Activated CD8-positive, alpha-beta T cell treated with anti-CD3 and anti-CD28 coated beads, Interleukin-2, amount 10 ng/mL, durations not matched to agents 7 days and 5 days (primary cell): ENCODE measurements at regions not wholly inside any gene's neighbourhood (a gene's known extent, or its start where the extent isn't known, plus 50 kb on each side); places are given as distances from the start of the nearest gene placed in this dataset.

Experiments
- ATAC-seq: fragments of 150-1000 bp; cut with Tn5 transposase; one replicate; pipeline ENCODE4 v1.10.0; 2021; ENCODE audit warnings: moderate library complexity
- CTCF ChIA-PET: fragments of 350-600 bp; sonication (Branson Sonifier 250); formaldehyde crosslinking; loops from one replicate; lab custom pipeline; 2021; ENCODE audit warnings: antibody characterized with exemption; lab: Charles Lee
- POLR2A ChIA-PET: fragments of 350-600 bp; sonication (Branson Sonifier 250); formaldehyde crosslinking; loops from one replicate; lab custom pipeline; 2021; ENCODE audit warnings: antibody characterized with exemption; lab: Charles Lee
- DNase-seq: peaks from one replicate; pipeline ENCODE4 v3.0.0-alpha.2; 2020
- H3K27ac Mint-ChIP-seq: one replicate; pipeline ENCODE4 v1.8.0; 2021; ENCODE audit warnings: mild to moderate bottlenecking, mixed read lengths
- H3K27me3 Mint-ChIP-seq: one replicate; pipeline ENCODE4 v1.8.0; 2021; ENCODE audit warnings: low read depth, mixed read lengths
- H3K36me3 Mint-ChIP-seq: one replicate; pipeline ENCODE4 v1.8.0; 2021; ENCODE audit warnings: low read depth, mixed read lengths
- H3K4me1 Mint-ChIP-seq: one replicate; pipeline ENCODE4 v1.8.0; 2021; ENCODE audit warnings: low read depth, mixed read lengths
- H3K4me3 Mint-ChIP-seq: one replicate; pipeline ENCODE4 v1.8.0; 2021; ENCODE audit warnings: mild to moderate bottlenecking, mixed read lengths
- H3K9me3 Mint-ChIP-seq: one replicate; pipeline ENCODE4 v1.8.0; 2022; ENCODE audit warnings: mixed read lengths; ENCODE audit not compliant: insufficient read depth

DNA sequence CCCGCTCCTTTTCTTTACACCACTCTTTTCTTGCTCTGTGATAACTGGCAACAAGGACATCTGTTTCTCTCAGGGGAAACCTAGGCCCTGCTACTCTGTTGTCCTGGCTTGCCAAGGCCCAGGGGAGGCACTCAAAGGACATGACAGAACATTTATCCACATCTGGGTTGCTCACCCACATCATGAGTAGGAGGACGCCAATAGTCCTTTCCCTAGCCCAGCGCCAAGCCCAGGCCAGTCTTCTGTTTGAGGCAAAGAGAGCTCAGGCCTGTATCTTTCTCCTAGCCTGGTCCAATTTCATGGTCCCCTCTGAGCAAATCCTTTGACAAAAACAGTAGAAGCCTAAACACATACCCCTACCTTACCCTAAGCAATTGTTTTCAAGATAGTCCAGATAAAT, 366.8 kb upstream of the SGCD start:
- ChIA-PET CTCF (no interaction called here), POLR2A (no interaction called here)
- Mint-ChIP-seq H3K36me3 (no peaks in the 10 kb centered on the region), H3K27ac (no peak overlapping the region), H3K27me3 (no peaks in the 10 kb centered on the region), H3K4me3 (no peak overlapping the region), H3K4me1 (no peaks in the 10 kb centered on the region), H3K9me3 (peaks cover 3% of the 10 kb centered on the region)
- ATAC-seq (no peak), DNase-seq (no peak)

DNA sequence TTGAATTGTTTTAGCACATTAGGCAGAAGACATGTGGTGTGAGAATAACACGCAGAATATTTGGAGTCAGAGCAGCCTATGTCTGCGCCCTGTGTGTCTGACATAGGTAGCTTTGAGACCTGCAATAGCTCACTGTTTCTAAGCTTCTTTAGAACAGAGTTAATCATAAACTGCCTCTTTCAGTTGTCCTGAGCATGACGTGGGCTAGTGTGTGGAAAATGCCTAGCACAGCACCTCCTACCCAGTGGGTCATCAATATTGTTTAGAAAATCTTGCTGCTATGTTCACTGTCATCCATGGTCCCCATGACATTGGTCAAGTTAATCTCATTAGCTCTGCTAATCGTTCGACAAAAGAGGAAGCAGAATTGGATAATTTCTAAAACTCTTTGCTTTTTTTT, 357.4 kb upstream of the SGCD start:
- DNase-seq, result no peak
- Mint-ChIP-seq H3K4me3 (no peak overlapping the region), H3K27me3 (peaks cover 3% of the 10 kb centered on the region), H3K36me3 (no peaks in the 10 kb centered on the region), H3K4me1 (no peaks in the 10 kb centered on the region), H3K27ac (no peak overlapping the region), H3K9me3 (no peaks in the 10 kb centered on the region)
- ATAC-seq, result no peak
- POLR2A ChIA-PET, result no interaction called here
- CTCF ChIA-PET, result no interaction called here

DNA sequence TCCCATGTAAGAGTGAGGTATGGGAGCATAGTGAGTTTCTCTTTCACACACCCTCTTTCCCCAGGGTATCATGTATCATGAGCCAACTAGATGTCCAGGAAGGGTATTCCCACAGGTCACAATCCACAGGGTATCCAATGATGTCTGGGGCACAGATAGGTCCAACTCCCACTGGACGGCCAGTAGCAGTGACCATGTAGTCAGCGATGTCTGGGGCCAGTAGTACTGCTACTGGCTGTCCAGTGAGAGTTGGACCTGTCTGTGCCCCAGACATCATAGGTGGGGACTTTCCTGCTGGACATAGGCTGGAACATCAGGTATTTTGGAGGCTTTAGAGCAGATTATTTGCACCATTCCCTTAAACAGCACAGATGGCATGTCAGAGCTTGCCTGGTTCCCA, 352.6 kb upstream of the SGCD start:
- Mint-ChIP-seq H3K9me3 (no peaks in the 10 kb centered on the region), H3K27ac (no peak overlapping the region), H3K36me3 (no peaks in the 10 kb centered on the region), H3K4me1 (no peaks in the 10 kb centered on the region), H3K4me3 (no peak overlapping the region), H3K27me3 (peaks cover 3% of the 10 kb centered on the region)
- no peak for DNase-seq
- ChIA-PET POLR2A (no interaction called here), CTCF (no interaction called here)
- ATAC-seq, result no peak

DNA sequence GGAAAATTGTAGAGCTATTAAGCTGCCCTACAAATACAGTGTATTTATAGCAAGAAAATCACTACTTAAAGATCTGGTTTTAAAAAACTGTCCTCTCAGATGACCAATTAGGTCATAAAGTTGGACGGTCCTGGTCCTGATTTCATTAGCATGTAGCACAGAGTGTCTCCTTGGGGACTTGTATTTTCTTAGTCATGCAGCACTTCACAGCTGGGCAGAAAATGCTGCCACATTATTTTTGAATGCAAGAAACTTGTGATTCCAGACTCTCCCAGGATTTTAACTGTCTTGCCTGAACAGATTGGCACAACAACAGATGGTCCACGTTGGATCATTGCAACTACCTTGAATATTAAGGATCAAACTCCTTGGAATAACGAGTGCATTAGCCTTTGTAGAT, 348.1 kb upstream of the SGCD start:
- ChIA-PET POLR2A (no interaction called here), CTCF (no interaction called here)
- Mint-ChIP-seq H3K36me3 (no peaks in the 10 kb centered on the region), H3K27me3 (no peaks in the 10 kb centered on the region), H3K27ac (no peak overlapping the region), H3K4me1 (no peaks in the 10 kb centered on the region), H3K4me3 (no peak overlapping the region), H3K9me3 (no peaks in the 10 kb centered on the region)
- ATAC-seq (no peak), DNase-seq (no peak)

DNA sequence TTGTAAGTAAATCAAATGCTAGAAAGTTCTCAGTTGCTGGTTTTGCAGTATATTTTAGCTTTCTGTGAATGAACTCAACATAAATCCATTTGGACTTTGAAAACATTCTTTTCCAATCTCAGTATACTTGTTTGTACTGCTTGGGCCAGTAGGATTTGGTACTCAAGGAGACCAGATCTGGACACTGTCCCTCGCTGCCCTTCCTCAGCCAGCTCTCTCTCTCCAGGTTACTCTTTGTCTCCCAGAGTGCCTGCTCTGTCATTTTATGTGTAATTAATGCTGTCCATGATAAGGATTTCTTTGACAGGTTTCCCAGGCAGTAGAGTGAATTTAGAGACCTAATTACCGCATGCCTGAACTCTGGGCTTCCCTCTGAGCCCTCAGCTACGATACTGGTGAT, 344.6 kb upstream of the SGCD start:
- no peaks in the 10 kb centered on the region for H3K4me1 Mint-ChIP-seq
- ChIA-PET CTCF (no interaction called here), POLR2A (no interaction called here)
- H3K27me3 Mint-ChIP-seq, result no peaks in the 10 kb centered on the region
- H3K4me3 Mint-ChIP-seq, result no peak overlapping the region
- H3K9me3 Mint-ChIP-seq, result no peaks in the 10 kb centered on the region
- no peak for DNase-seq
- ATAC-seq, result no peak
- H3K27ac Mint-ChIP-seq, result no peak overlapping the region
- H3K36me3 Mint-ChIP-seq, result no peaks in the 10 kb centered on the region

DNA sequence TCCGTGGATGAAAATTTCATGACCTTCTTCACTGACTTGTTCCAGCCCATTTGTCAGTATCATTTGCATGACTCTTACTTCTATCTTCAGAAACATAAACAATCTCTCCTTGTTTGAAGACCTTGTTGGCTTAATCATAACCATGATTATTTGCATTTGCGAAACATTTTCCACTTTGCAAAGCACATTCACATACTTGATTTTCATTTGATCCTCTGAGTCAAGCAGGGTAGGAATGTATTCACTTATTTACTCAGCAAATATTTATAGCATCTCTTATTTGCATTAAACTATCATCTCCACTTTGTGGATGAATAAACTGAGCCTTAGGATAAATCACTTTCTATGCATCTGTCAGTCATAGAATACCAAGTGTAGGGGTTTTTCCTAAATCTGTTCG, 343.0 kb upstream of the SGCD start:
- CTCF ChIA-PET, result no interaction called here
- Mint-ChIP-seq H3K27ac (no peak overlapping the region), H3K9me3 (no peaks in the 10 kb centered on the region), H3K4me3 (no peak overlapping the region), H3K4me1 (no peaks in the 10 kb centered on the region), H3K36me3 (no peaks in the 10 kb centered on the region), H3K27me3 (no peaks in the 10 kb centered on the region)
- DNase-seq, result no peak
- no peak for ATAC-seq
- POLR2A ChIA-PET, result no interaction called here

DNA sequence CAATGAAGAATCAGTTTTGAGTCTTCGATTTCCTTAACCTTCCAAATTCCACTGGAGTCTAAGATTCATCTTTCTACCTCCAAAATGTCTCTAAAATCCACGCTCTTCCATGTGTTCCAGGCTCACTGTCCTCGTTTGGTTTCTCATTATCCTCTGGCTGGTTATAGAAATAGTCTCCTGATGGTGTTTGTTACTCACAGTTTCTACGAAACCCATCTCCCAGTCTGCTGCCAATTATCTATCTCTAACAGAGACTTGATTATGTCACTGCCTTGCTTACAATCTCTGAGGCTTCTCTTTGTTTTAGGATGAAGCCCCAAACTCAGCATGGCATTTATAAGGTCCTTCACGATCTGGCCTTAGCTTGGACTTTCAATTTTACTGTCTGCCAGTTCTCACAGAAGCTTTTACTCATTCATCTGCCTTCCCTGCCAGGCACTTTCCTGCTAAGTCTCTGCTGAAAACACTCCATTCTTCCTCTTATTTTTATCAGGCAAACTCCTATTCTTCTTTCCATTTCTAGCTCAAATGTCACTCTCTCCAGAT, 339.6 kb upstream of the SGCD start:
- Mint-ChIP-seq H3K27ac (no peak overlapping the region), H3K9me3 (no peaks in the 10 kb centered on the region), H3K27me3 (peaks cover 2% of the 10 kb centered on the region), H3K4me1 (no peaks in the 10 kb centered on the region), H3K4me3 (no peak overlapping the region), H3K36me3 (no peaks in the 10 kb centered on the region)
- no peak for ATAC-seq
- CTCF ChIA-PET, result no interaction called here
- POLR2A ChIA-PET, result no interaction called here
- no peak for DNase-seq

DNA sequence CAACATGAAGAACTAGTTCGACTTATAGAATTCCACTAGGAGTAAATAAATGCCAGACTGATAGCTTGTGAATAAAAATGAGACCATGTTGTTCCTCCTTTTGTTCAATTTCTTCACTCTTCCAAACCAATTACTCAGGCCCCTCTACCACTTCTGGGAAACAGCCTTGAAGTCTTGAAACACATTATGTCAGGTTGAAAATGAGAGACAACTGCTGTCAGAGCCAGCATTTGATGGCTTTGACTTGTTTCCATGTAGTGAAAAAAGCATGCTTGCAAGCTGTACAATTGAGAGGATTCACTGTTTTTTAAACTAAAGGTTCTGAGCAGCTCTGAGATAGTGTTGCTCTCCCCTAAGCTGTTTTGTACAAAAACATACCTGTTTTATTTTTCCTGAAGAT, 337.1 kb upstream of the SGCD start:
- Mint-ChIP-seq H3K27ac (no peak overlapping the region), H3K36me3 (no peaks in the 10 kb centered on the region), H3K9me3 (no peaks in the 10 kb centered on the region), H3K27me3 (peaks cover 2% of the 10 kb centered on the region), H3K4me3 (no peak overlapping the region), H3K4me1 (no peaks in the 10 kb centered on the region)
- ChIA-PET CTCF (no interaction called here), POLR2A (no interaction called here)
- DNase-seq (no peak), ATAC-seq (no peak)

DNA sequence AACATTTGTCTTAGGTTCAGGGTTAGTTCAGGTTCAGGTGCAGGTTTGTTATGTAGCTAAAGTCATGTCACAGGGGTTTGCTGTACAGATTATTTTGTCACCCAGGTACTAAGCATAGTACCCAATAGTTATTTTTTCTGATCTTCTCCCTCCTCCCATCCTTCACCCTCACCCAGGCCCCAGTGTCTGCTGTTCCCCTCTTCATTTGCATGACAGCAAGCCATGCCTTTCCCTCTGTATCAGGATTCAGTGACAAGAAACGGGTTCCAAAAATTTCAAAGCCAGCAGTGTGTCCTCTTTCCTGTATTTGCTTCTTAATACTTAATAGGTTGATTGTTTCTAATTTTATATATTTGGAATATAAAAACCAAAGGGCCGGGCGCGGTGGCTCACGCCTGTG, 330.8 kb upstream of the SGCD start:
- ATAC-seq, result no peak
- Mint-ChIP-seq H3K4me1 (no peaks in the 10 kb centered on the region), H3K27ac (no peak overlapping the region), H3K36me3 (no peaks in the 10 kb centered on the region), H3K9me3 (no peaks in the 10 kb centered on the region), H3K4me3 (no peak overlapping the region), H3K27me3 (peaks cover 2% of the 10 kb centered on the region)
- CTCF ChIA-PET, result no interaction called here
- no peak for DNase-seq
- POLR2A ChIA-PET, result no interaction called here

DNA sequence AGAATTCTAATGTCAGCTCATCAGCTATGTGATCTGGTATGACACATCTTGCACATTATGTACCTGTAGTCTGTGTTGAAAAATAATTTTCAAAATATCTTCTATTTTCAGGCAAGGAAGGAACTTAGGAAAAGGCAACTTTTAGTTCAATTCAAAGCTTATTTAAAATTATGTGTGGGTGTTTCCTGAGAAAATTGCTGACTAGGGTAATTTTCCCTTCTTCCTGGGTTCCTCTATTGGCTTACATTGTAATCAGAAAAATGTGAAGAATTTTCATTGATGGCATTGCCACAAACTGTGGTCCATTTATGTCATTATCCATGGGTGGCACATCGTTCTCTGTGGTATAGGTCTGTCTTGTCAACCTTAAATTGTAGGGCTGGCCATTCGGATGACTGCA, 328.7 kb upstream of the SGCD start:
- Mint-ChIP-seq H3K36me3 (no peaks in the 10 kb centered on the region), H3K27me3 (no peaks in the 10 kb centered on the region), H3K4me3 (no peak overlapping the region), H3K4me1 (no peaks in the 10 kb centered on the region), H3K9me3 (no peaks in the 10 kb centered on the region), H3K27ac (no peak overlapping the region)
- DNase-seq (no peak), ATAC-seq (no peak)
- CTCF ChIA-PET, result no interaction called here
- POLR2A ChIA-PET, result no interaction called here

DNA sequence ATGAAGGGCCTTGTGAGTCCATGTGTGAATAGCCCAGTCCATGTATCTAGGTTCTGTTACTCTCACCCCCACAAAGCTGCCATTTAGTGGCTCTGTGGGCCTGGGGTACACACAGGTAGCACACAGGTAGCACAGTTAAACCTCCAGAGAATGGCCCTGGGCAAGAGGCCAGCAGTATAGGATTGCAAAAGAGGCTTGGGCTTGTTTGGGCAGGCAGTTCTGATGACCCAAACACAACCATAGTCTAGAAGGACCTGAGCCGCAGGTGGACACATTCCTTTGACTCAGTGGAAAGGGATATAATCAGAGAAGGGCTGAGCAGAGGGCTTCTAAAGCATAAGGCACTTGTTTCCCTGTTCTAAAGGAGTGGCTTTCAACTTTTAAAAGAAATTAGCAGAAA, 326.8 kb upstream of the SGCD start:
- H3K36me3 Mint-ChIP-seq, result no peaks in the 10 kb centered on the region
- no peak overlapping the region for H3K27ac Mint-ChIP-seq
- no peak for ATAC-seq
- H3K4me1 Mint-ChIP-seq, result no peaks in the 10 kb centered on the region
- no peak for DNase-seq
- H3K27me3 Mint-ChIP-seq, result no peaks in the 10 kb centered on the region
- CTCF ChIA-PET, result no interaction called here
- POLR2A ChIA-PET, result interaction anchor here (0.6 kb wide), 1 partner anchor 159 kb away, joined by 3 read pairs; no protein-coding TSS in a partner anchor
- H3K9me3 Mint-ChIP-seq, result no peaks in the 10 kb centered on the region
- H3K4me3 Mint-ChIP-seq, result no peak overlapping the region

DNA sequence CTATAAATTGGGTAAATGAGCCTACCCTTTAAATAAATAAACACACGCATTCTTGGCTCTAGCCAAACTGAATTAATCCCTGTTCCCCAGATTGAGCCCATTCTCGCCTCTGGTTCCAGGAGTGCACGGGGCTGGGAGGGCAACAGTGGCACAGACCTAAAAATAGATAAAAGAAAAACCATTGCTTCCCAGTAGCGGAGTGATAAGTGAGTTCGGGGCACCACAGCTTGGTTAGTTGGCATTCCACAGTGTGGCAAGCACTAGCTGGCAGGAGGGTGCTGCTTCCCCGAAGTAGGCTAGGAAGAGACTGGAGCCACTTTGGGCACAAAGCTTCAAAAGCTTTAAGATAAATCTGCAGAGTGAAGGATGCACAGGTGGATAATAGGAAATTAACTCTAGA, 322.2 kb upstream of the SGCD start:
- no peak for DNase-seq
- no peaks in the 10 kb centered on the region for H3K27me3 Mint-ChIP-seq
- no peaks in the 10 kb centered on the region for H3K4me1 Mint-ChIP-seq
- CTCF ChIA-PET, result no interaction called here
- no peak overlapping the region for H3K27ac Mint-ChIP-seq
- H3K9me3 Mint-ChIP-seq, result no peaks in the 10 kb centered on the region
- POLR2A ChIA-PET, result no interaction called here
- ATAC-seq, result no peak
- H3K36me3 Mint-ChIP-seq, result no peaks in the 10 kb centered on the region
- no peak overlapping the region for H3K4me3 Mint-ChIP-seq

DNA sequence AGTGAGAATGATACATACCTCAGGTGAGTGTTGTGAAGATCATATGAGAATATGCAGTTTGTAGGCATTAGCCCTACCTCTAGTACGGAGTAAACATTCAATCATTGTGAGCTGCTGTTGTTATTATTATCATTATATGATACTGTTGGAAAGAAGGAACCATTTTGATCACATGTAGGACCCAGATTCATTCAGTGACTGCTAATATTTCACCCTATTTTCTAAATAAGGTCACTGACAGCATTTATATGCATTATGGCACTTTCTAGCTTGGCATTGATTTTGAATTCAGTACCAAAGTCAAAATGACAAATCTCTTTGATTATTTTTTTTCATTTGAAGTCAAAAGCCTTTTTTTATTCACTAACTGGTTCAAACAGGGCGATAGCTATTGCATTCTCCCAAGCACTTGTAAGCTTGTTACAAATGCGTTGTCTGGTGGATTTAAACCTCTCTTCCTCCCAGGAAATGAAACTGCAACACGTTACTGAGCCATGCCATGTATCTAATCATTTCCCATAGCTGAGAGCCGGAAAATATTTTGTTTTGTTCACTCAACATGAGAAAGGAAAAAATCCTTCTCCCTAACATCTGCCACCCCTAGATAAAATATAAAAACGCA, 320.8 kb upstream of the SGCD start:
- ChIA-PET CTCF (no interaction called here), POLR2A (no interaction called here)

More for the DNA sequence above, 320.8 kb upstream of the SGCD start:
- H3K9me3 Mint-ChIP-seq, result no peaks in the 10 kb centered on the region
- H3K4me1 Mint-ChIP-seq, result no peaks in the 10 kb centered on the region
- H3K27ac Mint-ChIP-seq, result no peak overlapping the region
- no peak for ATAC-seq
- H3K36me3 Mint-ChIP-seq, result no peaks in the 10 kb centered on the region
- H3K27me3 Mint-ChIP-seq, result no peaks in the 10 kb centered on the region
- H3K4me3 Mint-ChIP-seq, result no peak overlapping the region
- no peak for DNase-seq
